IMR-90 (cell line): ENCODE measurements at regions not wholly inside any gene's neighbourhood (a gene's known extent, or its start where the extent isn't known, plus 50 kb on each side); places are given as distances from the start of the nearest gene placed in this dataset.

ENCODE experiments used
- ATAC-seq: fragments of 200-7000 bp; cut with Tn5 transposase; 2 replicates; pipeline ENCODE4 v1.9.1; 2020; ENCODE audit warnings: low read depth, mild to moderate bottlenecking, moderate library complexity
- BruUV-seq: library from RNA; stranded (reverse); fragments of 400-500 nt; replicated peaks from 2 replicates; lab custom pipeline; 2021; lab: Mats Ljungman, UMichigan
- CTCF ChIA-PET: fragments of 300-600 bp; formaldehyde crosslinking; extraction: SDS; loops from one replicate; lab custom pipeline; 2021; ENCODE audit warnings: antibody characterized with exemption; lab: Yijun Ruan, JAX
- POLR2A ChIA-PET: fragments of 300-600 bp; sonication (Branson Sonifier 250); formaldehyde crosslinking; loops from one replicate; lab custom pipeline; 2022; ENCODE audit warnings: antibody characterized with exemption; ENCODE audit not compliant: unreplicated experiment; lab: Charles Lee
- DNase-seq: peaks from one replicate; pipeline ENCODE4 v3.0.0; 2013
- H2AFZ ChIP-seq: replicated peaks from 2 replicates; pipeline ENCODE3; 2013; ENCODE audit warnings: low read length, mild to moderate bottlenecking; ENCODE audit not compliant: poor library complexity
- H2AK5ac ChIP-seq: 2 replicates; pipeline ENCODE4 v1.6.1; 2013; ENCODE audit warnings: low read depth, low read length, inconsistent platforms
- H2AK9ac ChIP-seq: replicated peaks from 2 replicates; pipeline ENCODE3; 2013; ENCODE audit warnings: mild to moderate bottlenecking, low read depth, low read length, moderate library complexity; ENCODE audit not compliant: poor library complexity
- H2BK120ac ChIP-seq: 2 replicates; pipeline ENCODE4 v1.6.1; 2013; ENCODE audit warnings: low read depth, low read length, inconsistent platforms
- H2BK15ac ChIP-seq: 3 replicates; pipeline ENCODE4 v1.6.1; 2013; ENCODE audit warnings: low read depth, low read length, inconsistent platforms
- H2BK20ac ChIP-seq: 2 replicates; pipeline ENCODE4 v1.6.1; 2013; ENCODE audit warnings: low read depth, mild to moderate bottlenecking, inconsistent platforms, low read length, moderate library complexity
- H2BK5ac ChIP-seq: 2 replicates; pipeline ENCODE4 v1.6.1; 2013; ENCODE audit warnings: mild to moderate bottlenecking, low read depth, low read length, inconsistent platforms; ENCODE audit not compliant: poor library complexity, severe bottlenecking
- H3K14ac ChIP-seq: replicated peaks from 2 replicates; pipeline ENCODE4 v1.6.1; 2013; ENCODE audit warnings: low read depth, low read length, inconsistent platforms
- H3K18ac ChIP-seq: 2 replicates; pipeline ENCODE4 v1.6.1; 2013; ENCODE audit warnings: low read depth, low read length, control low read depth
- H3K23ac ChIP-seq: 2 replicates; pipeline ENCODE4 v1.6.1; 2013; ENCODE audit warnings: low read depth, low read length, inconsistent platforms
- H3K27ac ChIP-seq: 2 replicates; pipeline ENCODE4 v1.5.1; 2013; ENCODE audit warnings: mild to moderate bottlenecking, control low read depth, low read length; ENCODE audit not compliant: insufficient read depth
- H3K27me3 ChIP-seq: 2 replicates; pipeline ENCODE4 v1.6.1; 2013; ENCODE audit warnings: low read length; ENCODE audit not compliant: control insufficient read depth, insufficient read depth
- H3K36me3 ChIP-seq: 2 replicates; pipeline ENCODE4 v1.6.1; 2013; ENCODE audit warnings: low read length, mixed read lengths; ENCODE audit not compliant: control insufficient read depth, insufficient read depth
- H3K4ac ChIP-seq: 2 replicates; pipeline ENCODE4 v1.6.1; 2013; ENCODE audit warnings: low read depth, low read length, inconsistent platforms
- H3K4me1 ChIP-seq: 2 replicates; pipeline ENCODE4 v1.6.1; 2013; ENCODE audit warnings: low read length, mixed read lengths; ENCODE audit not compliant: control insufficient read depth, insufficient read depth
- H3K4me2 ChIP-seq: 2 replicates; pipeline ENCODE4 v1.6.1; 2013; ENCODE audit warnings: low read depth, mild to moderate bottlenecking, control low read depth, low read length, moderate library complexity
- H3K4me3 ChIP-seq: 2 replicates; pipeline ENCODE4 v1.5.1; 2013; ENCODE audit warnings: low read depth, mild to moderate bottlenecking, control low read depth, low read length, moderate library complexity; ENCODE audit not compliant: insufficient read depth
- H3K56ac ChIP-seq: 2 replicates; pipeline ENCODE4 v1.6.1; 2013; ENCODE audit warnings: low read length, inconsistent platforms; ENCODE audit not compliant: insufficient read depth; ENCODE audit errors: extremely low read depth
- H3K79me1 ChIP-seq, 2 experiments: 2 replicates each; pipeline ENCODE4 v1.6.1; 2013; ENCODE audit warnings: low read length in 2 of 2, inconsistent platforms in 1 of 2, low read depth in 1 of 2
- H3K9ac ChIP-seq: 2 replicates; pipeline ENCODE4 v1.6.1; 2013; ENCODE audit warnings: low read depth, low read length, control low read depth
- H3K9me1 ChIP-seq: 2 replicates; pipeline ENCODE4 v1.6.1; 2013; ENCODE audit warnings: low read length, inconsistent platforms; ENCODE audit not compliant: insufficient read depth
- H3K9me3 ChIP-seq: 2 replicates; pipeline ENCODE4 v1.6.1; 2013; ENCODE audit warnings: low read length; ENCODE audit not compliant: control insufficient read depth, insufficient read depth
- H4K20me1 ChIP-seq: 2 replicates; pipeline ENCODE4 v1.6.1; 2013; ENCODE audit warnings: low read length, inconsistent platforms; ENCODE audit not compliant: insufficient read depth
- H4K5ac ChIP-seq: 2 replicates; pipeline ENCODE4 v1.6.1; 2013; ENCODE audit warnings: mild to moderate bottlenecking, low read depth, low read length, control low read depth
- H4K8ac ChIP-seq, 2 experiments: 2 replicates each; pipeline ENCODE4 v1.6.1; 2013; ENCODE audit warnings: low read depth in 2 of 2, low read length in 2 of 2, control low read depth in 1 of 2, inconsistent platforms in 1 of 2
- H4K91ac ChIP-seq: 2 replicates; pipeline ENCODE4 v1.6.1; 2013; ENCODE audit warnings: low read depth, low read length, inconsistent platforms; ENCODE audit not compliant: insufficient read depth
- BHLHE40 ChIP-seq: fragments of 150-350 bp; IDR thresholded peaks from 2 replicates; pipeline ENCODE4 v1.6.1; 2016; ENCODE audit warnings: mild to moderate bottlenecking, low read depth, low read length
- MXI1 ChIP-seq: IDR thresholded peaks from 2 replicates; pipeline ENCODE4 v1.6.1; 2012; ENCODE audit warnings: low read depth, mild to moderate bottlenecking, low read length, moderate library complexity, borderline replicate concordance
- RAD21 ChIP-seq: IDR thresholded peaks from 2 replicates; pipeline ENCODE4 v1.6.1; 2012; ENCODE audit warnings: low read length, improper control_type of control experiment
- SMC3 ChIP-seq: fragments of 150-350 bp; IDR thresholded peaks from 2 replicates; pipeline ENCODE4 v1.6.1; 2016; ENCODE audit warnings: low read depth, mild to moderate bottlenecking, antibody characterized with exemption, low read length, moderate library complexity
- WGBS, 2 experiments: methylation state at CpG; one replicate each; pipeline versions ENCODE4 v1.1.5 to v1.1.7; 2013; ENCODE audit warnings: missing lambda C conversion rate in 2 of 2; ENCODE audit not compliant: insufficient read length in 1 of 2; ENCODE audit errors: extremely low coverage in 2 of 2; 5-methylcytosine and 5-hydroxymethylcytosine counted together
- dilution Hi-C: fragments of 300-500 bp; cut with HindIII; formaldehyde crosslinking; loops from one replicate; pipeline ENCODE4 v1.14.3; 2018; ENCODE audit warnings: low sequenced_read_pairs; ENCODE audit not compliant: unreplicated experiment
- in situ Hi-C: fragments of 300-500 bp; cut with MboI; formaldehyde crosslinking; loops from 3 replicates; pipeline ENCODE4 v1.14.3; 2019; ENCODE audit warnings: low sequenced_read_pairs, inconsistent platforms, mixed read lengths
- intact Hi-C: fragments of 100-400 bp; cut with micrococcal nuclease; formaldehyde crosslinking; loops from 2 replicates; pipeline ENCODE4 v1.10.0; 2022
- TF ChIP-seq, protein P1 (sequence below): fragments of 150-350 bp; IDR thresholded peaks from 2 replicates; pipeline ENCODE4 v1.6.1; 2017; ENCODE audit warnings: mild to moderate bottlenecking, antibody characterized with exemption, low read length, low read depth

GRCh38 chr14:89617481-89618329 lies 200.7 kb upstream of the FOXN3 start:
- Histone ChIP-seq H4K91ac (peak overlapping the region; percentile 83), H3K9me1 (no peaks in the 10 kb centered on the region), H3K4me3 (peak overlapping the region; percentile 78), H2AK9ac (peak overlapping the region; percentile 21), H3K27ac (peak overlapping the region; percentile 70), H3K79me1 (peaks cover 6 to 43% of the 10 kb centered on the region in 2 experiments; a peak in 2 of 4 replicates), H3K4ac (peak overlapping the region; percentile 76), H4K5ac (peak overlapping the region; percentile 13), H3K4me1 (peaks cover 10% of the 10 kb centered on the region), H2AK5ac (peak overlapping the region; percentile 5; the same call in 1 of the 2 replicates), H3K36me3 (no peaks in the 10 kb centered on the region), H2AFZ (peak overlapping the region; percentile 87), H3K56ac (peak overlapping the region; percentile 47), H3K4me2 (peak overlapping the region; percentile 69), H3K23ac (peak overlapping the region; percentile 93), H4K20me1 (no peaks in the 10 kb centered on the region; the same call in 1 of the 2 replicates), H2BK5ac (peak overlapping the region; percentile 90), H3K9ac (peak overlapping the region; percentile 76), H2BK120ac (peak overlapping the region; percentile 67), H3K14ac (peak overlapping the region; percentile 92), H3K9me3 (no peaks in the 10 kb centered on the region), H2BK20ac (peak overlapping the region; percentile 54; the same call in 1 of the 2 replicates), H3K18ac (peak overlapping the region; percentile 28), H3K27me3 (no peaks in the 10 kb centered on the region), H4K8ac (peak overlapping the region; percentile 10 to 15; a peak in 2 of 4 replicates), H2BK15ac (peak overlapping the region; percentile 69; the same call in 2 of the 3 replicates)
- DNase-seq (peak; percentile 77), ATAC-seq (peak; percentile 72)
- WGBS, 2 experiments = 0% methylated on average over 1 of the region's 20 CpGs; no CpG with 5 or more reads in 1 of the 2 experiments
- in situ Hi-C loops = loop anchor here (5.0 to 10.0 kb wide), 2 partner anchors 193 to 295 kb away; no protein-coding TSS in a partner anchor
- intact Hi-C loops = loop anchor here (1.0 to 10.0 kb wide), 6 partner anchors 127 to 577 kb away; partner anchors contain the start of gene FOXN3
- CTCF ChIA-PET = no interaction called here
- dilution Hi-C loops = no loop called here
- TF ChIP-seq SMC3 (0 out of 2 replicates have a peak, but pooled peaks have one; percentile 5), BHLHE40 (0 out of 2 replicates have a peak, but pooled peaks have one; percentile 3), MXI1 (peak; percentile 64; the same call in 1 of the 2 replicates), RAD21 (peak; percentile 30; the same call in 1 of the 2 replicates)
- TF ChIP-seq, protein P1, sequence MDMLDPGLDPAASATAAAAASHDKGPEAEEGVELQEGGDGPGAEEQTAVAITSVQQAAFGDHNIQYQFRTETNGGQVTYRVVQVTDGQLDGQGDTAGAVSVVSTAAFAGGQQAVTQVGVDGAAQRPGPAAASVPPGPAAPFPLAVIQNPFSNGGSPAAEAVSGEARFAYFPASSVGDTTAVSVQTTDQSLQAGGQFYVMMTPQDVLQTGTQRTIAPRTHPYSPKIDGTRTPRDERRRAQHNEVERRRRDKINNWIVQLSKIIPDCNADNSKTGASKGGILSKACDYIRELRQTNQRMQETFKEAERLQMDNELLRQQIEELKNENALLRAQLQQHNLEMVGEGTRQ = no peak
- POLR2A ChIA-PET = no interaction called here
- BruUV-seq = no TSS peak
